ENCODE measurements at regions not wholly inside any gene's neighbourhood (a gene's known extent, or its start where the extent isn't known, plus 50 kb on each side); places are given as distances from the start of the nearest gene placed in this dataset.

GRCh38 chr13:21871382-21871781, 200.5 kb downstream of the FGF9 start:
- Histone ChIP-seq H3K36me3 (ENCODE audit: control insufficient read depth, insufficient read depth, low read length) (no peaks in the 10 kb centered on the region), H3K4me1 (ENCODE audit: control insufficient read depth, insufficient read depth, low read length) (no peaks in the 10 kb centered on the region), H3K27me3 (ENCODE audit: control insufficient read depth, insufficient read depth, low read length) (no peaks in the 10 kb centered on the region), H3K4me3 (ENCODE audit: low read length) (no peak overlapping the region), H3K27ac (ENCODE audit: low read length) (no peak overlapping the region), H3K9me3 (replicated peaks; ENCODE audit: control insufficient read depth, low read depth, low read length) (no peaks in the 10 kb centered on the region)
- DNase-seq: no peak
- 70% methylated on average over 5 of the region's 7 CpGs for WGBS (ENCODE audit: insufficient coverage)

GRCh38 chr13:21871919-21872318, 201.0 kb downstream of the FGF9 start:
- 80% methylated on average over 1 of the region's 5 CpGs for WGBS (ENCODE audit: insufficient coverage)
- H3K27ac ChIP-seq (ENCODE audit: low read length): no peak overlapping the region
- no peak overlapping the region for H3K4me3 ChIP-seq (ENCODE audit: low read length)

GRCh38 chr13:21872795-21873194, 201.9 kb downstream of the FGF9 start:
- DNase-seq: no peak
- Histone ChIP-seq H3K4me3 (ENCODE audit: low read length) (no peak overlapping the region), H3K4me1 (ENCODE audit: control insufficient read depth, insufficient read depth, low read length) (no peaks in the 10 kb centered on the region), H3K27me3 (ENCODE audit: control insufficient read depth, insufficient read depth, low read length) (no peaks in the 10 kb centered on the region), H3K36me3 (ENCODE audit: control insufficient read depth, insufficient read depth, low read length) (no peaks in the 10 kb centered on the region), H3K27ac (ENCODE audit: low read length) (no peak overlapping the region), H3K9me3 (replicated peaks; ENCODE audit: control insufficient read depth, low read depth, low read length) (no peaks in the 10 kb centered on the region)
- 66% methylated on average over 3 of the region's 5 CpGs for WGBS (ENCODE audit: insufficient coverage)

More at GRCh38 chr13:21871919-21872318, 201.0 kb downstream of the FGF9 start:
- H3K9me3 ChIP-seq (replicated peaks; ENCODE audit: control insufficient read depth, low read depth, low read length): no peaks in the 10 kb centered on the region
- no peak for DNase-seq
- no peaks in the 10 kb centered on the region for H3K4me1 ChIP-seq (ENCODE audit: control insufficient read depth, insufficient read depth, low read length)
- H3K27me3 ChIP-seq (ENCODE audit: control insufficient read depth, insufficient read depth, low read length): no peaks in the 10 kb centered on the region
- no peaks in the 10 kb centered on the region for H3K36me3 ChIP-seq (ENCODE audit: control insufficient read depth, insufficient read depth, low read length)

- Histone ChIP-seq H3K36me3 (ENCODE audit: control insufficient read depth, insufficient read depth, low read length) (no peaks in the 10 kb centered on the region), H3K9me3 (replicated peaks; ENCODE audit: control insufficient read depth, low read depth, low read length) (no peaks in the 10 kb centered on the region), H3K27ac (ENCODE audit: low read length) (no peak overlapping the region), H3K27me3 (ENCODE audit: control insufficient read depth, insufficient read depth, low read length) (no peaks in the 10 kb centered on the region), H3K4me3 (ENCODE audit: low read length) (no peak overlapping the region), H3K4me1 (ENCODE audit: control insufficient read depth, insufficient read depth, low read length) (no peaks in the 10 kb centered on the region)
- no peak for DNase-seq
- 38% methylated on average over 2 of the region's 9 CpGs for WGBS (ENCODE audit: insufficient coverage)
Measured at GRCh38 chr13:21875116-21875515, 204.2 kb downstream of the FGF9 start.

- Histone ChIP-seq H3K27ac (ENCODE audit: low read length) (no peak overlapping the region), H3K4me3 (ENCODE audit: low read length) (no peak overlapping the region), H3K9me3 (replicated peaks; ENCODE audit: control insufficient read depth, low read depth, low read length) (no peaks in the 10 kb centered on the region), H3K4me1 (ENCODE audit: control insufficient read depth, insufficient read depth, low read length) (no peaks in the 10 kb centered on the region), H3K36me3 (ENCODE audit: control insufficient read depth, insufficient read depth, low read length) (no peaks in the 10 kb centered on the region), H3K27me3 (ENCODE audit: control insufficient read depth, insufficient read depth, low read length) (no peaks in the 10 kb centered on the region)
- no peak for DNase-seq
- WGBS (ENCODE audit: insufficient coverage): 93% methylated on average over 5 of the region's 8 CpGs
Measured at GRCh38 chr13:21879263-21879914, 208.5 kb downstream of the FGF9 start.

GRCh38 chr13:21882766-21883165, 211.9 kb downstream of the FGF9 start:
- Histone ChIP-seq H3K4me1 (ENCODE audit: control insufficient read depth, insufficient read depth, low read length) (peaks cover 2% of the 10 kb centered on the region), H3K36me3 (ENCODE audit: control insufficient read depth, insufficient read depth, low read length) (no peaks in the 10 kb centered on the region), H3K27ac (ENCODE audit: low read length) (no peak overlapping the region), H3K27me3 (ENCODE audit: control insufficient read depth, insufficient read depth, low read length) (no peaks in the 10 kb centered on the region), H3K9me3 (replicated peaks; ENCODE audit: control insufficient read depth, low read depth, low read length) (no peaks in the 10 kb centered on the region), H3K4me3 (ENCODE audit: low read length) (no peak overlapping the region)
- WGBS (ENCODE audit: insufficient coverage): 83% methylated on average over 5 of the region's 9 CpGs
- DNase-seq: no peak

GRCh38 chr13:21883713-21884112, 212.8 kb downstream of the FGF9 start:
- peaks cover 2% of the 10 kb centered on the region for H3K4me1 ChIP-seq (ENCODE audit: control insufficient read depth, insufficient read depth, low read length)
- H3K27ac ChIP-seq (ENCODE audit: low read length): no peak overlapping the region
- H3K27me3 ChIP-seq (ENCODE audit: control insufficient read depth, insufficient read depth, low read length): no peaks in the 10 kb centered on the region
- DNase-seq: peak; percentile 55
- H3K36me3 ChIP-seq (ENCODE audit: control insufficient read depth, insufficient read depth, low read length): no peaks in the 10 kb centered on the region
- WGBS (ENCODE audit: insufficient coverage): no CpG with 5 or more reads among the region's 1 CpG
- H3K4me3 ChIP-seq (ENCODE audit: low read length): no peak overlapping the region
- no peaks in the 10 kb centered on the region for H3K9me3 ChIP-seq (replicated peaks; ENCODE audit: control insufficient read depth, low read depth, low read length)

GRCh38 chr13:21884299-21884909, 213.5 kb downstream of the FGF9 start:
- no peak overlapping the region for H3K4me3 ChIP-seq (ENCODE audit: low read length)
- peaks cover 2% of the 10 kb centered on the region for H3K4me1 ChIP-seq (ENCODE audit: control insufficient read depth, insufficient read depth, low read length)
- no peaks in the 10 kb centered on the region for H3K9me3 ChIP-seq (replicated peaks; ENCODE audit: control insufficient read depth, low read depth, low read length)
- peak; percentile 50 for DNase-seq
- no peak overlapping the region for H3K27ac ChIP-seq (ENCODE audit: low read length)
- H3K36me3 ChIP-seq (ENCODE audit: control insufficient read depth, insufficient read depth, low read length): no peaks in the 10 kb centered on the region
- WGBS (ENCODE audit: insufficient coverage): no CpG with 5 or more reads among the region's 5 CpGs
- no peaks in the 10 kb centered on the region for H3K27me3 ChIP-seq (ENCODE audit: control insufficient read depth, insufficient read depth, low read length)

GRCh38 chr13:21884965-21885567, 214.2 kb downstream of the FGF9 start:
- DNase-seq: no peak
- 83% methylated on average over 8 of the region's 9 CpGs for WGBS (ENCODE audit: insufficient coverage)
- H3K36me3 ChIP-seq (ENCODE audit: control insufficient read depth, insufficient read depth, low read length): no peaks in the 10 kb centered on the region

GRCh38 chr13:21885714-21886224, 214.9 kb downstream of the FGF9 start:
- no peak overlapping the region for H3K27ac ChIP-seq (ENCODE audit: low read length)
- H3K9me3 ChIP-seq (replicated peaks; ENCODE audit: control insufficient read depth, low read depth, low read length): no peaks in the 10 kb centered on the region

More at GRCh38 chr13:21884965-21885567, 214.2 kb downstream of the FGF9 start:
- Histone ChIP-seq H3K4me3 (ENCODE audit: low read length) (no peak overlapping the region), H3K4me1 (ENCODE audit: control insufficient read depth, insufficient read depth, low read length) (peaks cover 3% of the 10 kb centered on the region), H3K27me3 (ENCODE audit: control insufficient read depth, insufficient read depth, low read length) (no peaks in the 10 kb centered on the region), H3K27ac (ENCODE audit: low read length) (no peak overlapping the region), H3K9me3 (replicated peaks; ENCODE audit: control insufficient read depth, low read depth, low read length) (no peaks in the 10 kb centered on the region)

More at GRCh38 chr13:21885714-21886224, 214.9 kb downstream of the FGF9 start:
- peaks cover 3% of the 10 kb centered on the region for H3K4me1 ChIP-seq (ENCODE audit: control insufficient read depth, insufficient read depth, low read length)
- no peaks in the 10 kb centered on the region for H3K27me3 ChIP-seq (ENCODE audit: control insufficient read depth, insufficient read depth, low read length)
- DNase-seq: no peak
- WGBS (ENCODE audit: insufficient coverage): 98% methylated on average over 12 of the region's 12 CpGs
- no peaks in the 10 kb centered on the region for H3K36me3 ChIP-seq (ENCODE audit: control insufficient read depth, insufficient read depth, low read length)
- no peak overlapping the region for H3K4me3 ChIP-seq (ENCODE audit: low read length)

Measured in muscle of leg (tissue), 3 donors.